ENCODE measurements at regions not wholly inside any gene's neighbourhood (a gene's known extent, or its start where the extent isn't known, plus 50 kb on each side); places are given as distances from the start of the nearest gene placed in this dataset.

GRCh38 chr6:66900133-66901083 is 1193.4 kb upstream of the EYS start:
- TF ChIP-seq CTCF (IDR thresholded peaks at IDR 0.05; ENCODE audit: low read depth, low read length), result no peak
- no peak for TF ChIP-seq EZH2phosphoT487 (IDR thresholded peaks at IDR 0.05; ENCODE audit: low read depth)
